ENCODE measurements at regions not wholly inside any gene's neighbourhood (a gene's known extent, or its start where the extent isn't known, plus 50 kb on each side); places are given as distances from the start of the nearest gene placed in this dataset.

DNA sequence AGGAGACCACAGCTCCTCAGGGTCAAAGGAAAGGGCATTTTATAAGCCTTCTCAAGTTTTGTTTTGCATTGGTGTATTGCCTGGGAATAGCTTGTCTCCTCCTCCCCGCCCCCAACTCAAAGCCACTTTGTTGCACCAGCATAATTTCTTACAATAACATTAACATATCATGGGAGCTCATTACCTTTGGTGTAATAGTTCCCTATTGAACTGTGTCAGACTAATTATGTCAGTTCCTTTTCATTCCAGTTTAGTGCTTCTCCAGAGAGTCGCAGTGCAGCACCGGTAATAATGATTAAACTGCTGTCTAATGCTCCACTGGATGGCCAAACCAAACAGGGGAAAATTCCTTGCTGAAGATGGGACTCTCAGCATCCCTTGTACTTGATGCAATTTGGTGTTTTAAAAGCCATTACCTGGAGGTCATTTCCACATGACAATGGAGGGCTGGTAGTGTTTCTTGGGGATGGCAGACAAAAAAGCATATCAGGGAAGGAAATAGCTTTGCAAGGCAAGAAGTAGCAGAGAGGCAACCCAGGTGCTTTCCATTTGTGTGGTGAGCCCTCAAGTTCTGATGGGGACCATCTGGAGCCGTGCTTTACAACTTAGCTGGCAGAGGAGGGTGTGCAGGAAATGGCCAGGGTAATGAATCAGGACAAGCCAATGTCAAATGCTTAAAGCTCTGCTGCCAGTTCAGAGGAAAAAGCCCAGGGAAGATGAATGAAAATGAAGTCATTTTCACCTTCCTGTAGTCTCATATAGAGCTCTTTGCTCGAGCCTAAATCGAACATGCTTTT lies 91.5 kb upstream of the NLRP1 start:
- no peak for TF ChIP-seq RAD21 (IDR thresholded peaks at IDR 0.05; ENCODE audit: low read length)
- TF ChIP-seq CEBPB (IDR thresholded peaks at IDR 0.05; ENCODE audit: low read depth, low read length), result no peak
- TF ChIP-seq, protein P1, sequence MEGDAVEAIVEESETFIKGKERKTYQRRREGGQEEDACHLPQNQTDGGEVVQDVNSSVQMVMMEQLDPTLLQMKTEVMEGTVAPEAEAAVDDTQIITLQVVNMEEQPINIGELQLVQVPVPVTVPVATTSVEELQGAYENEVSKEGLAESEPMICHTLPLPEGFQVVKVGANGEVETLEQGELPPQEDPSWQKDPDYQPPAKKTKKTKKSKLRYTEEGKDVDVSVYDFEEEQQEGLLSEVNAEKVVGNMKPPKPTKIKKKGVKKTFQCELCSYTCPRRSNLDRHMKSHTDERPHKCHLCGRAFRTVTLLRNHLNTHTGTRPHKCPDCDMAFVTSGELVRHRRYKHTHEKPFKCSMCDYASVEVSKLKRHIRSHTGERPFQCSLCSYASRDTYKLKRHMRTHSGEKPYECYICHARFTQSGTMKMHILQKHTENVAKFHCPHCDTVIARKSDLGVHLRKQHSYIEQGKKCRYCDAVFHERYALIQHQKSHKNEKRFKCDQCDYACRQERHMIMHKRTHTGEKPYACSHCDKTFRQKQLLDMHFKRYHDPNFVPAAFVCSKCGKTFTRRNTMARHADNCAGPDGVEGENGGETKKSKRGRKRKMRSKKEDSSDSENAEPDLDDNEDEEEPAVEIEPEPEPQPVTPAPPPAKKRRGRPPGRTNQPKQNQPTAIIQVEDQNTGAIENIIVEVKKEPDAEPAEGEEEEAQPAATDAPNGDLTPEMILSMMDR (conservative IDR thresholded peaks at IDR 0.05; ENCODE audit: low read depth, low read length), result no peak
- TF ChIP-seq, protein P2, sequence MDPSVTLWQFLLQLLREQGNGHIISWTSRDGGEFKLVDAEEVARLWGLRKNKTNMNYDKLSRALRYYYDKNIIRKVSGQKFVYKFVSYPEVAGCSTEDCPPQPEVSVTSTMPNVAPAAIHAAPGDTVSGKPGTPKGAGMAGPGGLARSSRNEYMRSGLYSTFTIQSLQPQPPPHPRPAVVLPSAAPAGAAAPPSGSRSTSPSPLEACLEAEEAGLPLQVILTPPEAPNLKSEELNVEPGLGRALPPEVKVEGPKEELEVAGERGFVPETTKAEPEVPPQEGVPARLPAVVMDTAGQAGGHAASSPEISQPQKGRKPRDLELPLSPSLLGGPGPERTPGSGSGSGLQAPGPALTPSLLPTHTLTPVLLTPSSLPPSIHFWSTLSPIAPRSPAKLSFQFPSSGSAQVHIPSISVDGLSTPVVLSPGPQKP (IDR thresholded peaks at IDR 0.05; ENCODE audit: borderline replicate concordance, low read depth, low read length), result no peak
- TF ChIP-seq RFX5 (IDR thresholded peaks at IDR 0.05; ENCODE audit: low read depth, low read length), result no peak
- TF ChIP-seq POLR2A (IDR thresholded peaks at IDR 0.05; ENCODE audit: low read depth, low read length), result no peak
- TF ChIP-seq RCOR1 (IDR thresholded peaks at IDR 0.05; ENCODE audit: insufficient replicate concordance, low read length), result no peak
- no peak for TF ChIP-seq FOS (IDR thresholded peaks at IDR 0.05; ENCODE audit: low read depth, low read length)
- TF ChIP-seq SMC3 (IDR thresholded peaks at IDR 0.05; ENCODE audit: low read depth, low read length), result no peak
- TF ChIP-seq CHD1 (IDR thresholded peaks at IDR 0.05; ENCODE audit: low read depth, low read length), result no peak
- TF ChIP-seq BHLHE40 (IDR thresholded peaks at IDR 0.05; ENCODE audit: low read depth, low read length), result no peak
